ENCODE measurements at regions not wholly inside any gene's neighbourhood (a gene's known extent, or its start where the extent isn't known, plus 50 kb on each side); places are given as distances from the start of the nearest gene placed in this dataset.

- TF ChIP-seq CTCF (IDR thresholded peaks at IDR 0.05; ENCODE audit: low read depth, low read length, missing input control) (no peak), REST (IDR thresholded peaks at IDR 0.05) (no peak), TAF1 (conservative IDR thresholded peaks at IDR 0.05) (no peak), SP1 (IDR thresholded peaks at IDR 0.05) (no peak), MAX (IDR thresholded peaks at IDR 0.05) (no peak), RAD21 (IDR thresholded peaks at IDR 0.05) (no peak), FOXA1 (IDR thresholded peaks at IDR 0.05) (no peak), JUND (IDR thresholded peaks at IDR 0.05) (no peak), ATF3 (IDR thresholded peaks at IDR 0.05) (no peak), GABPA (IDR thresholded peaks at IDR 0.05 in 1 of 2, conservative IDR thresholded peaks at IDR 0.05 in 1 of 2) (no peak)
Observed at GRCh38 chr2:15058015-15058720, 425.7 kb downstream of the LRATD1 start.

Measured in liver (tissue), 3 donors.